Fibroblast of the conjunctiva (primary cell): ENCODE measurements at regions not wholly inside any gene's neighbourhood (a gene's known extent, or its start where the extent isn't known, plus 50 kb on each side); places are given as distances from the start of the nearest gene placed in this dataset.

Source experiments
- DNase-seq: peaks from one replicate; pipeline ENCODE4 v3.0.0-alpha.2; 2010; ENCODE audit warnings: low read depth

DNA sequence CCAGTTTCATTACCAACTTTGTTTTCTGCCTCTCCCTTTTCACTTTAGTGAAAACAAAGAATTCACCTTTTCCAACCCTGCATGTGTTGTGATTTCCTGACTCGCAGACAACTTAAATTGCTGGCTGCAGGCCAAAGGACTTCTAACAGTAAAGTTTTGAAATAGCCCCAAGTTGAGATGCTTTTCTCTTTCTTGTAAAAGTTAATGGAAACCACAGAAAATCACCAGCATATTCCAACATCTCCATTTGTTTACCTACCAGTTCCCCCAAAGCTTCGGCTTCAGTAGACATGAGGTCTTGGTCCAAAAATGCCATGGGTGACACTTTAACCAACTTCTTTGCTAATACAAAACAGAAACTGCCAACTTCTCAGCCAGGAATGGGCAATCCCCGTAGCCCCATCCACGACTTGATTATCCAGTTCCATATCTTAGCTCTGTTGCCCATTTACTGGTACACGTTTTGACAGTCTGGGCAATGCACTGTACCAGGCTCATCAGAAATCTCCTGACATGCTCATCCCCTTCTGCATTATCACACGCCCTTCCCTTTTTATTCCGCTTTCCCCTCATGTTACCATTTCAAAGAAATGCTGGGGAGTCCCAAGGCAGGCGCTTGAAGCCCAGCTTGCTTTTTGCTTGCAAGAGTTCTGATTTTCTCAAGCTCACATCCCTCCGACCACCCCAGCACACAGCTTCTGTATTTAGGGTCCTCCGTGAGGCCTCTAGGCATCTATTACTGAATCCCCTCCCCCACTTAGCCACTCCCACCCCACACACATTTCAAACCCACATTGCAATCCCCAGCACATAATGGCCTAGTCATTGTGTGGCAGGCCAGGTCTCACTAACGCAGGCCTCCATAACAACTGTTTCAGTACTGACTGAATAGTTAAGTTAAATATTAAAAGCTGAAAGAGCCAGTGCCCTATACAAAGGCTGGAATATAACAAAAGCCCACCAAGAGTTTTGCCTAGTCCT lies 137.9 kb upstream of the S100G start:
- no peak for DNase-seq

DNA sequence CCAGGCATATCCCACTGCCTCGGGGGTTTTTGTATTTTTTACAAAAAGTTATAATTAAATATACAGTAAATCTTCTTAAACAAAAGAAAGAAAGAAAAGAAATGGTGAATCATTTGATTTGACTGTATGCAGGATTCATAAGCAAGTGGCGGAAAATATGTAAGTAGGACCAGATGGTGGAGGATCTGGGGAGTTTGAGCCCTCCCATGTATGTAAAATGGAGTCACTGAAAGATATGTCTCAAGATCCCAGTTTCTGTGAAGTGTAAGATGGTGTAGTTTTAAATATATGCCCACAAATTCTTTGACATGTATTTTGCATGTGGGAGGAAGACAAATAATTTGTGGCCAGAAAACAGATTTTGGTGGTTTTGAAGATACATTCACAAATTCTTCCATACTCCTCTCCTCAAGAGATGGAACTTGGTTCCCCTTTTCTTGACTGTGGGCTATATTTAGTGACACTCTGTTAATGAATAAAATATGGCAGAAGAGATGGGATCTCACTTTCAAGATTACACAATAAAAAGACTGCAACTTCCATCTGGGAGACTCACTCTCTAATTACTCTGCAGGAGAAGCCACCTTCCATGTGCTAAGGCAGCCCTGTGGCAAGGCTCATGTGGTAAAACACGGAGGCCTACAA lies 133.6 kb upstream of the S100G start:
- no peak for DNase-seq

DNA sequence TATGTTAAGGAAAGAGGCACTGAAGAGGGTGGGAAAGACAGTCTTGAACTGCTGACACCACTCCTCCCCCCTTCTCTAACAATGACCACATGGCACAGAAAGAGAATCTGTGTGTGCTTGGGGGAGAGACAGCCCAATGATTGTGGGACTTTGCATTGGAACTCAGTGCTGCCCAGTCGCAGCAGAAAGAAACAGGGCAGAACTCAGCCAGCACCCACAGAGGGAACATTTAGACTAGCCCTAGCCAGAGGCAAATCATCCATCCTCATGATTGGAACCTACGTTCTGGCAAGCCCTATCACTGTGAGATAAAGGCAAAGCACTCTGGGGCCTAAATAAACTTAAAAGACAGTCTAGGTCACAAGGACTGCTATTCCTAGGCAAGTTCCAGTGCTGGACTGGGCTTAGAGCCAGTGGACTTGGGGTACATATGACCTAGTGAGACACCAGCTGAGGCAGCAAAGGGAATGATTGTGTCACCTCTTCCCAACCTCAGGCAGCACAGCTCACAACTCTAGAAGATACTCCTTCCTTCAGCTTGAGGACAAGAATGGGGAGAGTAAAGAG lies 132.8 kb upstream of the S100G start:
- DNase-seq = no peak

DNA sequence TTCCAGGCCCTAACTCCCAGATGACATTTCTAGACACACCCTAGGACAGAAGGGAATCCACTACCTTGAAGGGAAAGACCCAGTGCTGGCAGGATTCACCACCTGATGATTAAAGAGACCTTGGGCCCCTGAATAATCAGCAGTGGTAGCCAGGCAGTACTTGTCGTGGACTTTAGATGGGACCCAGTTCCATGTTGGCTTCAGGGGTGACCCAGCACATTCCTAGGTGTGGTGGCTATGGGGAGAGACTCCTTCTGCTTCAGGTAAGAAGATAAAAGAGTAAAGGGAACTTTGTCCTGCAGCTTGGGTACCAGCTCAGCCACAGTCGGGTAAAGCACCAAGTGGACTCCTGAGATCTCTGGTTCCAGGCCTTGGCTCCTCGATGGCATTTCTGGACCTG lies 131.8 kb upstream of the S100G start:
- no peak for DNase-seq

DNA sequence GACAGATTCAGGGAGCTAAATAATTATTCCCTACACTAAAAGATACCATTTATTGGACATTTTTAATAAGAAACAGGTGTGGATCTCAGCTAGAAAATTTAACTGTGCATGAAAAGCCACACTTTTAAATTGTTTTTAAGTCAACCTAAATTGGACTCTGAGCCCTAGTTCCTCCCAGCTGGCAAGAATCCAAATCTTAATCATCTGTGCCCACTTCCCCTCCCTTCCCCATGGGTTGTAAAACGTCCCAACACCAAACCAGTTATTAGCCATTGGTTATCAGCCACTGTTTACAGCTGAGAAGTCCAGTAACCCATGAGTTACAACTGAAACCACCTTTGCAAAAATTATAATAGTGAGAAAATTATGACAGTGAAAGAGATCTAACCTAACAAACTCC lies 125.6 kb upstream of the S100G start:
- no peak for DNase-seq

DNA sequence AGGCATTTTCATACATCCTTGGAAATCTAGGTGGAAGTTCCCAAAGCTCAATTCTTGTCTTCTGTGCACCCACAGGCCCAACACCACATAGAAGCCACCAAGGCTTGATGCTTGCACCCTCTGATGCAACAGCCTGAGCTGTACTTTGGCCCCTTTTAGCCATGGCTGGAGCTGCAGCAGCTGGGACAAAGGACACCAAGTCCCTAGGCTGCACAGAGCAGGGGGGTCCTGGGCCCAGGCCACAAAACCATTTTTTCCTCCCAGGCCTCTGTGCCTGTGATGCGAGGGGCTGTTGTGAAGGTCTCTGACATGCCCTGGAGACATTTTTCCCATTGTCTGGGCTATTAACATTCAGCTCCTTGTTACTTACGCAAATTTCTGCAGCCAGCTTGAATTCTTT lies 124.0 kb upstream of the S100G start:
- no peak for DNase-seq

GRCh38 chrX:16528620-16529019 lies 121.3 kb upstream of the S100G start:
- DNase-seq = no peak
